HEK293 (cell line): ENCODE measurements at regions not wholly inside any gene's neighbourhood (a gene's known extent, or its start where the extent isn't known, plus 50 kb on each side); places are given as distances from the start of the nearest gene placed in this dataset.

ENCODE experiments used
- GLI4 ChIP-seq: fragments of 450-650 bp; formaldehyde crosslinking; IDR thresholded peaks from 2 replicates; pipeline ENCODE4 v1.5.1; 2016; ENCODE audit warnings: missing biosample characterization, missing genetic modification characterization
- SALL2 ChIP-seq: fragments of 450-650 bp; formaldehyde crosslinking; IDR thresholded peaks from 2 replicates; pipeline ENCODE4 v1.5.0; 2017; ENCODE audit warnings: missing biosample characterization, mild to moderate bottlenecking, missing genetic modification characterization, borderline replicate concordance
- ZNF19 ChIP-seq: fragments of 450-650 bp; formaldehyde crosslinking; IDR thresholded peaks from 2 replicates; pipeline ENCODE4; 2016; ENCODE audit warnings: missing biosample characterization, missing genetic modification characterization, low read depth

DNA sequence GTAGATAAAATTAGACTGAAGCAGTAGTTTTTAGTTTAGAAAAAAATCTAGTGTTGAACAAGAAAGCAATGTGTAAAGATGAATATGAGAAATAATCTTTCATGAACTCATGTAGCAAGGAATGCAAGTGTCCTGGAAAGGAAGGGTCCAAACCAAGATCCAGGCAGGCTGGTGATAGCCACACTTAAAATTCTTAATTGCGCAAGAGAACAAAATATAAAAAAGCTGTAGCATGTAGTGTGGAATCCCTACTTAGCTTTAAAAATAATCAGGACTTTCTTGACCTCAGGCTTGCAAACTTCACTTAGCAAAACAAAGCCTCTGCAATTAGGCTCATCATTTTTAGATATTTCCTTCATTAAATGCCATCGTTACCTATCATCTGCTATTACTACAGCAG is 2186.1 kb upstream of the RAG2 start:
- no peak for TF ChIP-seq ZNF19
- no peak for TF ChIP-seq SALL2 (tag by site-specific recombination)
- TF ChIP-seq GLI4 (tag by site-specific recombination) = no peak
